GM23338 (cell line): ENCODE measurements at regions not wholly inside any gene's neighbourhood (a gene's known extent, or its start where the extent isn't known, plus 50 kb on each side); places are given as distances from the start of the nearest gene placed in this dataset.

Experiments
- ATAC-seq: fragments of 200-7000 bp; cut with Tn5 transposase; 3 replicates; pipeline ENCODE4 v1.9.1; 2020
- DNase-seq: peaks from one replicate; pipeline ENCODE4 v3.0.0-alpha.2; 2015; ENCODE audit warnings: low spot score
- H2AFZ ChIP-seq: fragments of 200-600 bp; sonication (generic); 2 replicates; pipeline ENCODE4 v1.8.0; 2016; ENCODE audit warnings: antibody characterized with exemption, mild to moderate bottlenecking, moderate library complexity
- H3F3A ChIP-seq: fragments of 200-600 bp; sonication (generic); replicated peaks from 2 replicates; pipeline ENCODE4 v1.8.0; 2017; ENCODE audit warnings: antibody characterized with exemption, mixed run types, low read depth
- H3K27ac ChIP-seq: fragments of 200-600 bp; sonication (generic); 2 replicates; pipeline ENCODE4 v1.6.1; 2016; ENCODE audit warnings: low read depth
- H3K27me3 ChIP-seq: fragments of 200-600 bp; sonication (generic); 2 replicates; pipeline ENCODE4 v1.8.0; 2016; ENCODE audit warnings: mild to moderate bottlenecking, mixed run types, moderate library complexity; ENCODE audit not compliant: insufficient read depth
- H3K36me3 ChIP-seq: fragments of 200-600 bp; sonication (generic); 2 replicates; pipeline ENCODE4 v1.8.0; 2016; ENCODE audit warnings: mild to moderate bottlenecking; ENCODE audit not compliant: insufficient read depth
- H3K4me1 ChIP-seq: fragments of 200-600 bp; sonication (generic); 2 replicates; pipeline ENCODE4 v1.8.0; 2016; ENCODE audit warnings: mild to moderate bottlenecking, moderate library complexity; ENCODE audit not compliant: insufficient read depth
- H3K4me2 ChIP-seq: fragments of 200-600 bp; sonication (generic); 2 replicates; pipeline ENCODE4 v1.7.1; 2017; ENCODE audit warnings: mixed run types
- H3K4me3 ChIP-seq: fragments of 200-600 bp; sonication (generic); 2 replicates; pipeline ENCODE4 v1.6.1; 2016; ENCODE audit warnings: mixed run types
- H3K79me2 ChIP-seq: fragments of 200-600 bp; sonication (generic); replicated peaks from 2 replicates; pipeline ENCODE4 v1.8.0; 2017; ENCODE audit warnings: mild to moderate bottlenecking; ENCODE audit not compliant: insufficient read depth
- H3K9me2 ChIP-seq: fragments of 200-600 bp; sonication (generic); 2 replicates; pipeline ENCODE4 v1.8.0; 2017; ENCODE audit not compliant: insufficient read depth
- H4K20me1 ChIP-seq: fragments of 200-600 bp; sonication (generic); replicated peaks from 2 replicates; pipeline ENCODE4 v1.8.0; 2017; ENCODE audit warnings: mild to moderate bottlenecking; ENCODE audit not compliant: insufficient read depth
- H3K27ac Mint-ChIP-seq: 2 replicates; pipeline ENCODE4 v1.8.0; 2020; ENCODE audit warnings: inconsistent platforms, mild to moderate bottlenecking, moderate library complexity, mixed read lengths
- H3K27me3 Mint-ChIP-seq: 3 replicates; pipeline ENCODE4 v1.8.0; 2022; ENCODE audit warnings: low read depth, mild to moderate bottlenecking, moderate library complexity, mixed read lengths, inconsistent platforms; ENCODE audit not compliant: insufficient read depth, poor library complexity
- H3K36me3 Mint-ChIP-seq: 3 replicates; pipeline ENCODE4 v1.8.0; 2021; ENCODE audit warnings: low read depth, mild to moderate bottlenecking, inconsistent platforms, moderate library complexity, mixed read lengths
- H3K4me1 Mint-ChIP-seq: 3 replicates; pipeline ENCODE4 v1.8.0; 2020; ENCODE audit warnings: mild to moderate bottlenecking, inconsistent platforms, mixed read lengths
- H3K4me3 Mint-ChIP-seq: 3 replicates; pipeline ENCODE4 v1.8.0; 2021; ENCODE audit warnings: moderate library complexity, mild to moderate bottlenecking, inconsistent platforms, mixed read lengths
- H3K9me3 Mint-ChIP-seq: 3 replicates; pipeline ENCODE4 v1.8.0; 2020; ENCODE audit warnings: moderate library complexity, mild to moderate bottlenecking, inconsistent platforms, mixed read lengths
- CREB1 ChIP-seq: fragments of 250-450 bp; sonication (Bioruptor Pico); IDR thresholded peaks from 2 replicates; pipeline ENCODE4 v1.5.0; 2020; ENCODE audit warnings: low read depth, mild to moderate bottlenecking, moderate library complexity
- EZH2 ChIP-seq: fragments of 200-600 bp; sonication (generic); IDR thresholded peaks from one replicate; pipeline ENCODE4 v1.8.0; 2017; ENCODE audit warnings: antibody characterized with exemption, mild to moderate bottlenecking, low read depth; ENCODE audit not compliant: unreplicated experiment
- EZH2phosphoT487 ChIP-seq: fragments of 200-600 bp; sonication (generic); IDR thresholded peaks from one replicate; pipeline ENCODE4 v1.8.1; 2018; ENCODE audit warnings: antibody characterized with exemption; ENCODE audit not compliant: unreplicated experiment
- JUNB ChIP-seq: IDR thresholded peaks from one replicate; pipeline ENCODE4 v1.6.1; 2016; ENCODE audit warnings: antibody characterized with exemption; ENCODE audit not compliant: unreplicated experiment
- NANOG ChIP-seq: IDR thresholded peaks from 2 replicates; pipeline ENCODE4 v1.6.1; 2016; ENCODE audit warnings: antibody characterized with exemption, borderline replicate concordance
- POLR2AphosphoS5 ChIP-seq: IDR thresholded peaks from 2 replicates; pipeline ENCODE4 v1.6.1; 2016; ENCODE audit warnings: antibody characterized with exemption, low read depth
- STAT1 ChIP-seq: IDR thresholded peaks from one replicate; pipeline ENCODE4 v1.6.1; 2016; ENCODE audit warnings: antibody characterized with exemption; ENCODE audit not compliant: unreplicated experiment
- ZNF114 ChIP-seq: fragments of 250-450 bp; sonication (Bioruptor Pico); IDR thresholded peaks from 2 replicates; pipeline ENCODE4 v1.5.0; 2020; ENCODE audit warnings: mild to moderate bottlenecking, moderate library complexity
- ZNF331 ChIP-seq: fragments of 250-450 bp; sonication (Bioruptor Pico); IDR thresholded peaks from 2 replicates; pipeline ENCODE4 v1.5.0; 2020; ENCODE audit warnings: low read depth, mild to moderate bottlenecking, moderate library complexity
- ZNF462 ChIP-seq: fragments of 250-450 bp; sonication (Bioruptor Pico); IDR thresholded peaks from 2 replicates; pipeline ENCODE4 v1.5.0; 2020; ENCODE audit warnings: mild to moderate bottlenecking, moderate library complexity
- TF ChIP-seq, protein P1 (sequence below): IDR thresholded peaks from 2 replicates; pipeline ENCODE4 v1.6.1; 2016; ENCODE audit warnings: antibody characterized with exemption
- TF ChIP-seq, protein P2 (sequence below), 2 experiments: fragments of 200-600 bp in 1 of 2; sonication (generic) in 1 of 2; conservative IDR thresholded peaks; 2 replicates each; pipeline versions ENCODE4 v1.5.1 to v1.6.1; 2016 to 2017; ENCODE audit warnings: antibody characterized with exemption in 2 of 2, low read depth in 2 of 2, mild to moderate bottlenecking in 2 of 2, moderate library complexity in 1 of 2
- TF ChIP-seq, protein P3 (sequence below): IDR thresholded peaks from one replicate; pipeline ENCODE4 v1.6.1; 2018; ENCODE audit warnings: antibody characterized with exemption; ENCODE audit not compliant: unreplicated experiment

DNA sequence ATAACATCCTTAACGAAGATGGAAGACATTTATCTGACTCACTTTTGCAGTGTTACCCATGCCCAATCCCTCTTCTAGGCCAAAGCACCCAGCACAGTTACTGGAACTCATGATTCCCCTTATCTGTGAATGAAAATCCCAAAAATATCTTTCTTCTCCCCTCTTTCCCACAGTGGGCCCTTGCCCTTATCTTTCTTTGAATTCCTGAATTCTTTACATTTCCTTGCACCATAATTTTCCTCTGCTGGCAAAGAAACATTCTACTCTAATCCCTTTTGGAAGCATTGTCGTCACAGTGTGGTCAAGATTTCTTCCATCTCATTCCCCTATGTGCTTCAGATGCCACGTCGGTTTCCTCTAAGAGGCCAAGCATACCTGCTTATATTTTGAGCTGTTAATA lies 135.9 kb upstream of the LIFR start:
- Histone ChIP-seq H3K79me2 (no peaks in the 10 kb centered on the region), H2AFZ (no peak overlapping the region; the same call in 1 of the 2 replicates), H3K36me3 (no peaks in the 10 kb centered on the region), H3K9me2 (peaks cover 20% of the 10 kb centered on the region), H4K20me1 (no peaks in the 10 kb centered on the region), H3K4me2 (no peak overlapping the region), H3K27ac (no peak overlapping the region), H3F3A (no peaks in the 10 kb centered on the region), H3K4me1 (peaks cover 11% of the 10 kb centered on the region; the same call in 1 of the 2 replicates), H3K4me3 (no peak overlapping the region), H3K27me3 (no peaks in the 10 kb centered on the region)
- H3K36me3 Mint-ChIP-seq: no peaks in the 10 kb centered on the region
- peaks cover 10% of the 10 kb centered on the region for H3K4me1 Mint-ChIP-seq
- no peaks in the 10 kb centered on the region; the same call in 1 of the 3 replicates for H3K9me3 Mint-ChIP-seq
- no peak for DNase-seq
- no peak for TF ChIP-seq NANOG
- no peak for TF ChIP-seq ZNF331
- TF ChIP-seq CREB1: no peak
- TF ChIP-seq STAT1: no peak
- TF ChIP-seq ZNF462 (CRISPR knock-in tag): no peak
- TF ChIP-seq ZNF114: no peak
- TF ChIP-seq, protein P1, sequence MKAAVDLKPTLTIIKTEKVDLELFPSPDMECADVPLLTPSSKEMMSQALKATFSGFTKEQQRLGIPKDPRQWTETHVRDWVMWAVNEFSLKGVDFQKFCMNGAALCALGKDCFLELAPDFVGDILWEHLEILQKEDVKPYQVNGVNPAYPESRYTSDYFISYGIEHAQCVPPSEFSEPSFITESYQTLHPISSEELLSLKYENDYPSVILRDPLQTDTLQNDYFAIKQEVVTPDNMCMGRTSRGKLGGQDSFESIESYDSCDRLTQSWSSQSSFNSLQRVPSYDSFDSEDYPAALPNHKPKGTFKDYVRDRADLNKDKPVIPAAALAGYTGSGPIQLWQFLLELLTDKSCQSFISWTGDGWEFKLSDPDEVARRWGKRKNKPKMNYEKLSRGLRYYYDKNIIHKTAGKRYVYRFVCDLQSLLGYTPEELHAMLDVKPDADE: no peak
- no peak for TF ChIP-seq EZH2
- TF ChIP-seq POLR2AphosphoS5: no peak
- TF ChIP-seq, protein P2, sequence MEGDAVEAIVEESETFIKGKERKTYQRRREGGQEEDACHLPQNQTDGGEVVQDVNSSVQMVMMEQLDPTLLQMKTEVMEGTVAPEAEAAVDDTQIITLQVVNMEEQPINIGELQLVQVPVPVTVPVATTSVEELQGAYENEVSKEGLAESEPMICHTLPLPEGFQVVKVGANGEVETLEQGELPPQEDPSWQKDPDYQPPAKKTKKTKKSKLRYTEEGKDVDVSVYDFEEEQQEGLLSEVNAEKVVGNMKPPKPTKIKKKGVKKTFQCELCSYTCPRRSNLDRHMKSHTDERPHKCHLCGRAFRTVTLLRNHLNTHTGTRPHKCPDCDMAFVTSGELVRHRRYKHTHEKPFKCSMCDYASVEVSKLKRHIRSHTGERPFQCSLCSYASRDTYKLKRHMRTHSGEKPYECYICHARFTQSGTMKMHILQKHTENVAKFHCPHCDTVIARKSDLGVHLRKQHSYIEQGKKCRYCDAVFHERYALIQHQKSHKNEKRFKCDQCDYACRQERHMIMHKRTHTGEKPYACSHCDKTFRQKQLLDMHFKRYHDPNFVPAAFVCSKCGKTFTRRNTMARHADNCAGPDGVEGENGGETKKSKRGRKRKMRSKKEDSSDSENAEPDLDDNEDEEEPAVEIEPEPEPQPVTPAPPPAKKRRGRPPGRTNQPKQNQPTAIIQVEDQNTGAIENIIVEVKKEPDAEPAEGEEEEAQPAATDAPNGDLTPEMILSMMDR (conservative IDR thresholded peaks at IDR 0.05; ENCODE audit: low read depth in 2 of 2): no peak
- TF ChIP-seq, protein P3, sequence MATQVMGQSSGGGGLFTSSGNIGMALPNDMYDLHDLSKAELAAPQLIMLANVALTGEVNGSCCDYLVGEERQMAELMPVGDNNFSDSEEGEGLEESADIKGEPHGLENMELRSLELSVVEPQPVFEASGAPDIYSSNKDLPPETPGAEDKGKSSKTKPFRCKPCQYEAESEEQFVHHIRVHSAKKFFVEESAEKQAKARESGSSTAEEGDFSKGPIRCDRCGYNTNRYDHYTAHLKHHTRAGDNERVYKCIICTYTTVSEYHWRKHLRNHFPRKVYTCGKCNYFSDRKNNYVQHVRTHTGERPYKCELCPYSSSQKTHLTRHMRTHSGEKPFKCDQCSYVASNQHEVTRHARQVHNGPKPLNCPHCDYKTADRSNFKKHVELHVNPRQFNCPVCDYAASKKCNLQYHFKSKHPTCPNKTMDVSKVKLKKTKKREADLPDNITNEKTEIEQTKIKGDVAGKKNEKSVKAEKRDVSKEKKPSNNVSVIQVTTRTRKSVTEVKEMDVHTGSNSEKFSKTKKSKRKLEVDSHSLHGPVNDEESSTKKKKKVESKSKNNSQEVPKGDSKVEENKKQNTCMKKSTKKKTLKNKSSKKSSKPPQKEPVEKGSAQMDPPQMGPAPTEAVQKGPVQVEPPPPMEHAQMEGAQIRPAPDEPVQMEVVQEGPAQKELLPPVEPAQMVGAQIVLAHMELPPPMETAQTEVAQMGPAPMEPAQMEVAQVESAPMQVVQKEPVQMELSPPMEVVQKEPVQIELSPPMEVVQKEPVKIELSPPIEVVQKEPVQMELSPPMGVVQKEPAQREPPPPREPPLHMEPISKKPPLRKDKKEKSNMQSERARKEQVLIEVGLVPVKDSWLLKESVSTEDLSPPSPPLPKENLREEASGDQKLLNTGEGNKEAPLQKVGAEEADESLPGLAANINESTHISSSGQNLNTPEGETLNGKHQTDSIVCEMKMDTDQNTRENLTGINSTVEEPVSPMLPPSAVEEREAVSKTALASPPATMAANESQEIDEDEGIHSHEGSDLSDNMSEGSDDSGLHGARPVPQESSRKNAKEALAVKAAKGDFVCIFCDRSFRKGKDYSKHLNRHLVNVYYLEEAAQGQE: no peak
- no peak for TF ChIP-seq JUNB
- TF ChIP-seq EZH2phosphoT487: no peak
- no peaks in the 10 kb centered on the region for H3K27me3 Mint-ChIP-seq
- H3K4me3 Mint-ChIP-seq: no peak overlapping the region
- no peak for ATAC-seq
- H3K27ac Mint-ChIP-seq: no peak overlapping the region
